ENCODE measurements at regions not wholly inside any gene's neighbourhood (a gene's known extent, or its start where the extent isn't known, plus 50 kb on each side); places are given as distances from the start of the nearest gene placed in this dataset.
A peak's percentile ranks its signal among the peaks of the same experiment; 100 is the strongest.
"Not testable (repeated sequence)": the region's sequence is repeated elsewhere in the genome, so short reads cannot be mapped to it uniquely, and the experiment has no call there.

GRCh38 chr14:30225176-30225575 lies 297.5 kb upstream of the PRKD1 start:
- no peak for DNase-seq

GRCh38 chr14:30227436-30227835 lies 299.8 kb upstream of the PRKD1 start:
- DNase-seq: no peak

DNA sequence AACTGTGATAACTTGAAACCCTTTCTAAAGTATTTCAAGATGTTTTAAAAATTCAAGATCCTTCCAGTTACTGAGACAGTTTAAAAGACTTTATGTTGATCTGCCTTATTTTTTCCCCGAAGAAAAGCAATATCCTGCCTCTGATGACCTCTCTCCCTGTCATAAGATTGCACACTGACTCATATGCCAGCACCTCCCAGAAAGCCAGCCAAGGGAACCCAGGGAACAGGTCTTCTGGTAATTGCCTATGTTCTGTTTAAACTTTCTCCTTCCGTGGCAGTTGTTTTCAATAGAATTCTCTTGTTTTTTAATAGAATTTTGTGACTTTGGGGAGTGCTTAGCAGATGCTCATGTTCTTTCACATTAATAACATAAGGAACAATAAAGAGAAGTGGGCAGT lies 300.2 kb upstream of the PRKD1 start:
- no peak for DNase-seq

DNA sequence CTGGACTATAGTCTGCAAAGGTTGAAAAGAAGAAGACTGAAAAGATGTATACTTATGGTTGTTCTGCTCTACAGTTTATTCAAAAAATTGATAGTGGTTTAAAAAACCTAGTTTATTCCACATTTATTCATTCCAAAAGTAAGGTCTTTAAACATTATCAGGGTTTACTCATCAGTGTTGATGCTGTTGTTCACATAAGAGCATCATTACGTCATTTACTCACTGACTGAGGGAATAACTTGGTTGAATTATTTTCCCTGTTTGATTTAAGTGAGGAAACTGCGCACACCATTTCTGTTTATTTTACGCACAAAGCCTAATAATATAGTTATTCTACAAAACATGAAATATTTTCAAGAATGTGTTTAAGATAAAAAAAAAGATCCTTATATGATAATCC lies 303.1 kb upstream of the PRKD1 start:
- DNase-seq: no peak

GRCh38 chr14:30234966-30235365 lies 307.3 kb upstream of the PRKD1 start:
- no peak for DNase-seq

DNA sequence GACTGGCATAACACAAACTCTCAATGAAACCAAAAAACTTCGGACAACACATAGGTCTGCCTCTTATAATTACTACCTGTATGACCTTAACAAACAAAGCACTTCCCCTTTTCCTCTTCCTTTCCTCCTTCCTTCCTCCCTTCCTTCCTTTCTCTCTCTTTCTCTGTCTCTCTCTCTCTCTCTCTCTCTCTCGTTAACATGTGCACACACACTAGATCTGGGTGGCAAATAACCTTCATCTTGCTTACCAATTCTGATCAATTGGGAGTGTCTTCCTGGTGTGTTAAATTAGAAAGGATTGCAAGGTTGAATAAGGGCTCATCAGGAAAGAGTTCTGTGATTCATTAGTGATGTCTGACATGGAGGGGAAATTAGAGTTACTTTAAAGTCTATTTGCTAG lies 307.8 kb upstream of the PRKD1 start:
- DNase-seq: no peak

DNA sequence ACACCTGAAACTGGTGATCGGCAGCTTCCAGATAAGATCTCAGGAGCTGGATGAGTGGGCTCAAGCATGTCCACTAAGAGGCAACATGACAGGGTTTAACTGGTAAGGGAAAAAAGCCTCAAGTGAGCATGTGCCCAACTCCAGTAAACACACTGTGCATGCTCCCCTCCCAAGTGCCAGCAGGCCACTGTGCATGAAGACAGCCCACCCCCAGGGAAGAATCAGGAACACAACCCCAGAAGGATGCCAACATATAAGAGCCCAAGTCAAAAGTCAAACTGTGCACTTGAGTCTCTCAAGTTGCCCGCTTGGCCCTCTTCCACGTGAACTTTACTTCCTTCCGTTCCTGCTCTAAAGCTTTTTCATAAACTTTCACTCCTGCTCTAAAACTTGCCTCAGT lies 311.3 kb upstream of the PRKD1 start:
- DNase-seq: no peak

DNA sequence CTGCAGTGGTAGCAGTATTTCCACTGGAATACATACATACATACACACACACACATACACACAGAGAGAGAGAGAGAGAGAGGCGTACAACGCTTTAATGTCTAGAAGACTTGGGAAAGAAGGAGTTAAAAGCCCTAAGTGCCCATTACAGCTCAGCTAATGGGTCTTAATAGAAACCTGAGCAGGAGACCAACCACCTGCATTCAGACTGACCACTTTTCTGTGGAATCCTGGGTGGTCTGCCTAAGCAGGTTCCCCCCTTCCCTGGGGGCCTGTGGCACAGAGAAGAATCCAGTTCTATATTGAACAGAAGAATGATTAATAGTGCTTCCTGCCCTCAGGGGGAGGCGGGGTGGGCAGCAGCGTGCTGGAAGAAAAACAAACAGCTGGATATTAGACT lies 312.4 kb upstream of the PRKD1 start:
- no peak for DNase-seq

GRCh38 chr14:30240685-30241084 lies 313.0 kb upstream of the PRKD1 start:
- no peak for DNase-seq

DNA sequence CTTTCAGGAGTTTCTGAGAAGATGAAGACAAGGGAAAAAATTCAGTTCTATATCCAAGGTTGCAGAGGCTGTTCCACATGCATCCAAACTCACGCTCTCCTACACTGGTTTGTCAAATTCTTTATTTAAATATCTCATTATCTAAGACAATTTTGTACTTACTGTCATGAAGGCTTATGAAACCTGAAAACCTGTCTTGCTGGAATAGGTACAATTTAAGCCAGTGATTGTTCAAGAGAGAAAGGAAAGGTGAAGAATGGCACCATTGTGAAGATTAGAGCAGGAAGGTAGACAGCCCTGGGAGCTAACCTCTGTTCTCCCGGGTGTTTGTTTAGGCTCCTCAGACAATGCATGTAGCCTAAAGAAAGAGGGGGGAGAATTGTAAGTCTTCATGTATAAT lies 315.1 kb upstream of the PRKD1 start:
- no peak for DNase-seq

- no peak for DNase-seq
Observed at GRCh38 chr14:30243207-30243606, 315.6 kb upstream of the PRKD1 start.

DNA sequence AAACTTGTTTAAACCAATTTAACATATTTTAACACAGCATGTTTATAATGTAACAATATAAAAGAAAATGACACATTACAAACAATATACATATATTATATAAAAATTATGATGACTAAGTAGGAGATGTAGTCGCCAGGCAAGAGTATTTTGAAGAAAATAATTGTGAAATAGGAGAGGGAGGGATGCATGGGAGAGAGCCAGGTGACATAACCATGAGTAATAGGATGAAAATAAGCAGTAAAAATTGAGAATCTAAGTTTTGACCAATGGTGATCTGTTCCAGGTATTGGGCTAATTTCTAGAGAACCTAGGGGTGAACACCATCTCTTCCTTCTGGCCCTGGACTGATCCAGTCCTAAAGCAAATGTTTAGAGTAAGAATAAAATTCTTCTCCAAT lies 315.2 kb upstream of the G2E3 start:
- DNase-seq: no peak

DNA sequence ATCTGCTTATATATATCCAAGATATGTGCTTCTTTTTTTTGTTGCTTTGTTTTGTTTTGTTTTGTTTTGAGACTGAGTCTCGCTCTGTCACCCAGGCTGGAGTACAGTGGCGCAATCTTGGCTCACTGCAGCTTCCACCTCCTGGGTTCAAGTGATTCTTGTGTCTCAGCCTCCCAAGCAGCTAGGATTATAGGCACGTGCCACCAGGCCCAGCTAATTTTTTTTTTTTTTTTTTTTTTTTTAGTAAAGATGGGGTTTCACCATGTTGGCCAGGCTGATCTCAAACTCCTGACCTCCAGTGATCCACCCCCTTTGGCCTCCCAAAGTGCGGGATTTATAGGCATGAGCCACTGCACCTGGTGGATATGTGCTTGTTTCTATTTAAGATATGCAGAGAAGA lies 314.6 kb upstream of the G2E3 start:
- DNase-seq: not testable (repeated sequence)

DNA sequence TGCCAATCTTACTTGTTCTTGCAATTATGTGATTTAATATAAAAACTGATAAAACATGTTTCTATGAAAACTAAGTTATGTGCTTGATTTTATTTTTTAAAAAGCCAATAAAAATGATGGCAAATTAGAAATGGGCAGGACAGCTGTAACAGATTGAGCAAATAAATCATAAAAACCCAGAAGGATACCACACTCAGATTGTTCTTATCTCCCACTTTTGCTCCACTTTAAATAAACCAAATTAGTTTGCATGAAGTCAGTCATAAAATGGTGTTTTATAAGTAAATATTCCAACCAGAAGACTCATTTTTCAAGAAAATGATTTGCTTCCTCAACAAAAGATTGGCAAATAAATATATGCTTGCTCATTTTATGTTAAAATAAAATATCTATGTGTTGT lies 307.9 kb upstream of the G2E3 start:
- no peak for DNase-seq

- DNase-seq: no peak
Observed at GRCh38 chr14:30251557-30252100, 307.3 kb upstream of the G2E3 start.

DNA sequence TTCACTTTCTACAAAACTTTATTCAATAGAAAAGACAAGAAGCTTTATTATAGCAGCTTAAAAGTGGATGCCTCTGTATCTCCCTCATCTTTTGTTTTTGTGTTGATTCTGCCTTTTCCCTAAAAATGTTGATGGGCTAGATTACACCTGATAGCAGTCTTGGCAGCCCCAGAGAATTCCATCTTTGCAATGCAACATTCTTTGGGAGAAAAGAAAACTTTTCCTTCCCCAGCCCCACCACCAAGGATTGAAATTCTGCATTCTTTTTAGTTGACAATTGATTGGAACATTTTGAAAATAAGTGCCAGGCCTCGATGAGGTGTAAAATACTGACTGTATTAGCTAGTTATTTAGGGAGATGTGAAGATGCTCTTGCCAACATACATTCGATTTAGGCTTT lies 306.8 kb upstream of the G2E3 start:
- no peak for DNase-seq

DNA sequence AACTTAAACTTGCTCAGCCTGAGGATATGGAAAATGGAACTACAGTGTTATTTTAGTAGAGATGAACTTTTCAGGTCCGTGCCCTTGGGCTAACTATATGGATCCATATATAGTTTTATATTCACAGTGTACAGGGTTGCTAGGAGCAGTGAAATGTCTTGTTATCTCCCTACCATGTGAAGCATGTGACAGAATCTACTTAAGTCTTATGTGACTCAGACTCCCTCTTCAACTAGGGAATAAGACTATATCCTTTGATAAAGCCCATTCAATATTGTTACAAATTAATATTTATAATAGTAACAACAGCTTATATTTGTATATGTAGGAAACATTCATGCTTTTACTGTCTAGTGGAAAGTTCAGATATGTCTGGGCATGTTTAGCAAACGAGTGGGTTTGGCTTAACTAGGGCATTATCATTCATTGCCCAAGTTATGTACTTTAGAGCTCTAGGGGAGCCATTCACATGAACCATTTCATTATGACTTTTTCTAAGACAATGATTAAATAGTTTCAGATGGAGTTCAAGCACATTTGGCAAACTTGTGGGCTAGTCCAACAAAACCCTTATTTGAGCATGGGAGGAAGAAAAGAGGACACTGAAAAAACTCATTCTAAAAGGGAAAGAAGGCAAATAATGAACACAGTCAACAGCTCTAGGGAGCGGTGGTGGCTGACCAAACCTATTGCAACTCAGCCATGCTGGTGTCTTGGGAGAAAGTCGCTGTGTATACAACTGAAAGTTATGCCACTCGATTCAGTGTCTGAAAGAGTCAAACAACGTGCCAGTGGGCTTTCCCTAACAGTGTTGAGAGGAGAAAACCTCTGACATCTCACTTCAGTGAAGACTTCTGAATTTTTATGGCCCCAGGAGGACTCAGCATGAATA lies 305.9 kb upstream of the G2E3 start:
- peak; percentile 7 for DNase-seq

- no peak for DNase-seq
Observed at GRCh38 chr14:30256627-30257026, 302.3 kb upstream of the G2E3 start.

DNA sequence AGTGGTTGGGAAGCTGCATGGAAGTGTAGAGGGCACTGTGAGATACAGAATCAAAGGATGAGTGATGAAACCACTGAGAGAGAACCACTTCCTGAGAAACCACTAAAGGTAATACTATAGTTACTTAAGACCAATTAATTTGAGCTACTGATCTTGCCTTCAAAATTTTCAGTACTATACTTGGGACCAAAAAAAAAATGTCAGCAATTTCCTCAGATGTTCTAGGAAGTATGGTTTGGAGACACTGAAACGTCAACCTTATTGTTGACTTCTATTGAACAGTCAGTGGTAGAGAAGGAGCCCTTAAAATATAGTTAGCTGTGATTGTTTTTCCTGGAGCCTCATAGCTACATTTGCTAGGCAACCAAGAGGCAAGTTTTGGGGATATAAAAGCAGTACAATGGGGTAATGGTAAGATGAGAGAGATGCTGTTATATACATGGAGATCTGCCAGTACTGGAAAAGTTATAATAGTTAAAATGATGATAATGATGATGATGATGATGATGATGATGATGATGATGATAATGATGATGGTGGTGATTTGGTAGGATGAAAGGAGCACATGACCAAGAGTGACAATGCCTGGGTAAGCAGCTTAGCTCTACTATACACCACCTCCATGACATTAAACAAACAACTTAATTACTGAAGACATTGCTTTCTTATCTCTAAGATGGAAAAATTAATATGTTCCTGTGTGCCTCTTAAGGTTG lies 300.9 kb upstream of the G2E3 start:
- DNase-seq: no peak

DNA sequence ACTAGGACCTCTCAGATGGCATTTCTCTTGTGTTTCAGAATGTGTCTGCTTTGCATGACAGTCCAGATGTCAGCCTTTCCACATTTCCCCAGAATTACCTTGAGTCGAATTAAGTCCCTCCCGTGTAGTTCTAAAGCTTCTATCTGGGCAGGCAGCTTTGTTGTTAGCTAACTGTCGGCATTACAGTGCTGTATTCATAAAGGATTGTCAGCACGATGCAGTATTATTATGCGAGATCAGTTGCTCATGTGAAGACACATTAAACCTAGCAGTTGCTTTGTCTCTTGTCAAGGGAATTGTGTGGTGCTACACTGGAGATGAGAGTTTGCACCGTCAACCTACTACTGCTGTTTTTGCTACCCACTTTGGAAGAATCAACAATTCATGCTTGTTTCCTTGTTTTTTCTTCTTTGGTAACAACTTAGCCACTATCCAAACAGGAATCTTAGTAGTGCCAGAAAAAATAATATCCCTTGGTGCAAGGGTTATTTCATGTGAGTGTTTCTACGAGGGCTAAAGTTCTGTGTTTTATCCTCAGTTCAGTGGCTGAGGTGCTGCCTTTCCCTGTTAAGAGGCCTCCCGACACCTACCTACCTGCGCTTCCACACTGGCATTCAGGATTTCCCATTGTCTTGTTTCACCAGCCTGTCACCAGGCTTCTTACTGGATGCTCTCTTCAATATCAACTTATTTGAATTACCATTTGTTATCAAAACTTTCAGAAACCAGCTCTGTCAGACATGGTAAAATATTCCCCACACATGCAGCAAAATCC lies 297.9 kb upstream of the G2E3 start:
- DNase-seq: no peak

- DNase-seq: no peak
Observed at GRCh38 chr14:30264161-30264560, 294.8 kb upstream of the G2E3 start.

- DNase-seq: no peak
Observed at GRCh38 chr14:30266290-30266689, 292.7 kb upstream of the G2E3 start.

- DNase-seq: no peak
Observed at GRCh38 chr14:30267141-30267540, 291.8 kb upstream of the G2E3 start.
